Gastroesophageal sphincter (tissue), 3 donors: ENCODE measurements at regions not wholly inside any gene's neighbourhood (a gene's known extent, or its start where the extent isn't known, plus 50 kb on each side); places are given as distances from the start of the nearest gene placed in this dataset.

Experiments
- CTCF ChIP-seq, 4 experiments: fragments of 200-600 bp in 2 of 4; fragments of 450-650 bp in 2 of 4; sonication (generic) in 1 of 4; IDR thresholded peaks; one replicate each; pipeline ENCODE4 v1.5.1; 2017 to 2019; ENCODE audit warnings: antibody characterized with exemption in 4 of 4, mild to moderate bottlenecking in 2 of 4, moderate library complexity in 2 of 4
- EP300 ChIP-seq: sonication (generic); formaldehyde crosslinking; IDR thresholded peaks from one replicate; pipeline ENCODE4 v1.6.1; 2017; ENCODE audit warnings: antibody characterized with exemption, mild to moderate bottlenecking
- POLR2A ChIP-seq, 2 donors: fragments of 450-650 bp; IDR thresholded peaks; one replicate each; pipeline ENCODE4 v1.6.1; 2017; ENCODE audit warnings: antibody characterized with exemption in 2 of 2, mild to moderate bottlenecking in 2 of 2, moderate library complexity in 1 of 2
- POLR2AphosphoS5 ChIP-seq: sonication (generic); formaldehyde crosslinking; IDR thresholded peaks from one replicate; pipeline ENCODE4 v1.6.1; 2017; ENCODE audit warnings: antibody characterized with exemption

DNA sequence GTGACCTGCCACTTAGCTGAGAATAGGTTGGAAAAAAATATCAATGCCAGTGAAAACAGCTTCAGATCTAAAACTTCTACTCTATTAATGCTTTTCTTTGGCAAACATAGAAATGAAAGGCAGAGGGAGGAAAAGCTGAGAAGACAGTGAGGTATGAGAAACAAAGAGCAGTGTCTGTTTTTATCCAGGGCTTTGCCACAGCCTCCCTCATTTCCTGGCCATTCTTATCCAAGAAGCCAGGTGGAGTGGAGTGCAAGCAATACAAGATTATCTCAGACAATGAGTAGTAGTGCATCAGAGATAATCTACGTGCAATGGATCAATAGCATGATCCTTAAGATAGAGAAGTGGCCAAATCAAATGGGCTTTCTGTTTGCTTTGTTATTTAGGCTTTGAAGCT is 808.7 kb upstream of the PIK3C3 start:
- no peak for TF ChIP-seq POLR2AphosphoS5
- TF ChIP-seq CTCF (IDR thresholded peaks at IDR 0.05), result no peak
- TF ChIP-seq EP300, result no peak
- no peak for TF ChIP-seq POLR2A (IDR thresholded peaks at IDR 0.05)
